NCI-H1105 treated with DMSO at 0.1 percent for 48 hours (cell line): ENCODE measurements at regions not wholly inside any gene's neighbourhood (a gene's known extent, or its start where the extent isn't known, plus 50 kb on each side); places are given as distances from the start of the nearest gene placed in this dataset.

Experiments
- DNase-seq: peaks from one replicate; lab custom pipeline; 2025; lab: John Stamatoyannopoulos, UW

- no peak for DNase-seq
Measured at GRCh38 chr9:99282406-99282805, 60.3 kb downstream of the SEC61B start.

- no peak for DNase-seq
Measured at GRCh38 chr9:99285965-99286364, 63.9 kb downstream of the SEC61B start.

- DNase-seq, result no peak
Measured at GRCh38 chr9:99286536-99286935, 64.5 kb downstream of the SEC61B start.

- no peak for DNase-seq
Measured at GRCh38 chr9:99287641-99288040, 65.6 kb downstream of the SEC61B start.

- no peak for DNase-seq
Measured at GRCh38 chr9:99288830-99289229, 66.7 kb downstream of the SEC61B start.

GRCh38 chr9:99294850-99295461, 72.9 kb downstream of the SEC61B start:
- no peak for DNase-seq

- peak; percentile 39 for DNase-seq
Measured at GRCh38 chr9:99296291-99296951, 74.3 kb downstream of the SEC61B start.

GRCh38 chr9:99298614-99299013, 76.5 kb downstream of the SEC61B start:
- no peak for DNase-seq

GRCh38 chr9:99299211-99300102, 77.4 kb downstream of the SEC61B start:
- DNase-seq, result peak; percentile 9

- DNase-seq, result no peak
Measured at GRCh38 chr9:99300103-99300439, 78.0 kb downstream of the SEC61B start.

GRCh38 chr9:99300603-99301002, 78.5 kb downstream of the SEC61B start:
- no peak for DNase-seq

- no peak for DNase-seq
Measured at GRCh38 chr9:99303177-99303576, 81.1 kb downstream of the SEC61B start.

- DNase-seq, result no peak
Measured at GRCh38 chr9:99305124-99305523, 83.0 kb downstream of the SEC61B start.

- no peak for DNase-seq
Measured at GRCh38 chr9:99305820-99306811, 84.0 kb downstream of the SEC61B start.

GRCh38 chr9:99307851-99308250, 85.8 kb downstream of the SEC61B start:
- DNase-seq, result no peak

- no peak for DNase-seq
Measured at GRCh38 chr9:99309141-99309939, 87.3 kb downstream of the SEC61B start.

GRCh38 chr9:99312736-99313135, 90.7 kb downstream of the SEC61B start:
- no peak for DNase-seq

GRCh38 chr9:99319048-99319447, 97.0 kb downstream of the SEC61B start:
- no peak for DNase-seq

GRCh38 chr9:99322299-99322698, 100.2 kb downstream of the SEC61B start:
- DNase-seq, result no peak

GRCh38 chr9:99326112-99326916, 104.2 kb downstream of the SEC61B start:
- DNase-seq, result no peak
